HG03196 (cell line): ENCODE measurements at regions not wholly inside any gene's neighbourhood (a gene's known extent, or its start where the extent isn't known, plus 50 kb on each side); places are given as distances from the start of the nearest gene placed in this dataset.

Source experiments
- ATAC-seq: cut with Tn5 transposase; IDR thresholded peaks from one replicate; pipeline ENCODE4 v1.9.1; 2021; ENCODE audit not compliant: unreplicated experiment

DNA sequence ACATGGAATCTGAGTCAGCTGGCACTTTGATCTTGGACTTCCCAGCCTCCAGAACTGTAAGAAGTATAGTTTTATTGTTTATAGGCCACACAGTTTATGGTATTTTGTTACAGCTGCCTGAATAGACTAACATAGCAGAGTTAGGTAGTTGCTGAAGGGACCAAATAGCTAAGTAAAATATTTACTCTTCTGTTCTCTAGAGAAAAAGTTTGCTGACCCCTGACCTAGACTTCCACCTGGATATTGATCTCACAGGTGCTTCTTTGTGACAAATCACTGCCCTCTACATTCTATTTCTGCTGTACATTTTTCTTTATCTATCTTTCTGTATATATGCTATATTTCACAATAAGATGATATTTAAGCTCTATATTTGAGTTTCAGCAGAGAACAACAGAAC, 212.5 kb downstream of the CSNK2A3 start:
- ATAC-seq: no peak

DNA sequence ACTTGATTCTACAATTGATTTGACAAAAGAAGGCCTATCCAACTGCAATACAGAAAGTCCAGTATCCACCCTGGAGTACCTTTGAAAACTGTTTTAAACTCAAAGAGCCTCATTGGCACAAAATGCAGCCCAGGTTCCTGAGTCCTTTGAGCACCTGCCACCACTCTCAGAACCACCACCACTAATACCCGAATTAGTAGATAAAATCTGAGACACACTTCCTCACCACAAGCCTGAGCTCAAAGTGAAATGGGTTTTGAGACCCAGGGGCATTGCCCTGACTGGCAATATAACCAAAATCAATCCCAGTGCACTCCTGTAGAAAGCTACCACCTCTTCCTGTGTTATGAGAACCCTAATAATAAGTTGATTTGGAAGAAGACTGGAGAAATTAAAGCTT, 215.7 kb downstream of the CSNK2A3 start:
- ATAC-seq: no peak

GRCh38 chr11:11135820-11136476, 217.1 kb downstream of the CSNK2A3 start:
- ATAC-seq: no peak

DNA sequence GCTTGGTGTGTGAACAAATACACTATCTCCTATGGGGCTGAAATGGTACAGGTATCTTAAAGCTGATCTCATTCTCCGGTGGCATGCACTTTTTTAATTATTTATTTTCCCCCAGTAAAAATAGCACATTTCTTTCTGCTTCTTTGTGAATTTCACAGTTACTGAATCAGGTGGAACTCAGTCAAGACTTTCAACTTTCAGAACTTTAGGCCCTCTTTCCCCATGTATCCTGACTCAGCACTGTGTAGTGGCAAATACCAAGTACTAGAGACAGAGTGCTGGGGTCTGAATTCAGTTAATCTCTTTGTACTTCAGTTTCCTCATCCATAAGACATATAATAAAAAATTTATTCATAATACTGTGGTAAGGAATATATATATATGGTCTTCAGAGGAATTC, 223.9 kb downstream of the CSNK2A3 start:
- no peak for ATAC-seq

- ATAC-seq: no peak
Measured at GRCh38 chr11:11125618-11126017, 227.4 kb downstream of the CSNK2A3 start.

DNA sequence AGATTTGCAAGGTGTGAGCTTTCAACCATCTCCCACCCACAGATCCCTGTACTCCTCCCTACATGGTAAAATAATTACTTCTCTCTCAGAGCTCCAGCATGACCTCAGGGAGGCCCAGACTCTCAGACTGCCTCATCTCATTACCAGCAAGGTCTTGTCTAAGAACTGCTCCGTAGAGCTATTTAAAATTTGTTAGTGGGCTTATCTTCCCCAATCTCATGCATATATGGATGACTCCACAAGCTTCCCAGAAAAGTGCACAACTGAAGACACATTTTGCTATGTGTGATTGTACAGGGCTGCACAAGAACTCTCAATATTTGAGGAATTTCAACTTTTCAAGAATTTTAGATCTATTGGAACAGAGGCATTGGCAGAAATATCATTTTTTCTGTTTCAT, 230.3 kb downstream of the CSNK2A3 start:
- no peak for ATAC-seq

GRCh38 chr11:11119917-11120316, 233.1 kb downstream of the CSNK2A3 start:
- no peak for ATAC-seq

DNA sequence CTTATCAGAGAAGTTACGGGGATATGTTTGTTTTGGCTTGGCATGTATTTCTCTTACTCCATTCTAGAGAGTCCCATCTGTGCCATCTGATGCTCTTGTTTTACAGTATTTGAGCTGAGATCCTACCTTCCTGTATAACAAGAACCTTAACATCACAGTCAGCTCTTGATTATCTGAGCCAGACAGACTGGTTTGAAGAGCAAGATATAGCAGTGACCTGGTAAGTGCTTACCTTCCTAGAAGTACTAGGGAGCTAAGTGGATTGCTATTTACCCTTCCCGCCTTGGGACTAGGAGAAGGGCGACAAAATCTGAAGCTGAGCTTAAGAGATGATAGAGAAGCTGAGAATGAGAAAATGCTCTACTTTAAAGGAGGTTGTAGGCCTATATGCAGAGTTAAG, 235.3 kb downstream of the CSNK2A3 start:
- ATAC-seq: no peak

GRCh38 chr11:11115475-11115874, 237.6 kb downstream of the CSNK2A3 start:
- no peak for ATAC-seq

DNA sequence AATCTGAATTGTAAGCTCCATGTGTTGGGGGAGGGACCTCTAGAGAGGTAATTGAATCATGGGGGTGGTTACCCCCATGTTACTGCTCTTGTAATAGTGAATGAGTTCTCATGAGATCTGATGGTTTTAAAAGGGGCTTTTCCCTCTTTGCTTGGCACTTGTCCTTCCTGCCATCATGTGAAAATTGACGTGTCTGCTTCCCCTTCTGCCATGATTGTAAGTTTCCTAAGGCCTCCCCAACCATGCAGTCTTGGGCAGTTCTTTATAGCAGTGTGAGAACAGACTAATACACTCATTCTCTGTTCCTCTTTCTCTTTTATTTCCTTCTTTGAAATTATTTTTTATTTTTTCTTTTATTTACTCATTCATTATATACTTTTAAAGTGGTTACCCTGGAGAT, 239.4 kb downstream of the CSNK2A3 start:
- ATAC-seq: no peak

GRCh38 chr11:11108026-11108425, 245.0 kb downstream of the CSNK2A3 start:
- ATAC-seq: no peak

DNA sequence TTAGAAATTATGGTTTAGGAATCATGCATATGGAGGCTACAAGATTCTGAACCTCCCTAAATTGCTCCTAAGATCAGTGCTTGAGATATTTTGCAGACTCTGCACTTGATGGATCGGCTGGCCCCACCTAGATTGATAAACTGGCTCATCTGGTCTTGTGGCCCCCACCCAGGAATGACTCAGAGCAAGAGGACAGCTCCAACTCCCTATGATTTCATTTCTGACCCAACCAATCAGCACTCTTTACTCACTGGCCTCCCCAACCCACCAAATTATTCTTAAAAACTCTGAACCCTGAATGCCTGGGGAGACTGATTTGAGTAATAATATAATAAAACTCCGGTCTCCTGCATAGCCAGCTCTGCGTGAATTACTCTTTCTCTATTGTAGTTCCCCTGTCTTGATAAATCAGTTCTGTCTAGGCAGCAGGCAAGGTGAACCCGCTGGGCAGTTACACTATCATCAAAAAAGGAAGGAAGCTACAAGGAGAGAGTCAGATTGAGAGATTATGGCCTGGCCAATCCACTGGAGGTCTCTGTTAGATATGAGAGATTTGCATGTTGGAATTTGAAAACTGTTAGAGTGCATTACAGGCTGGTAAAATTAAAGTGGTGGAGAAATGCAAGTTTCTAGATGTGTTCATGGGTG, 245.8 kb downstream of the CSNK2A3 start:
- no peak for ATAC-seq

DNA sequence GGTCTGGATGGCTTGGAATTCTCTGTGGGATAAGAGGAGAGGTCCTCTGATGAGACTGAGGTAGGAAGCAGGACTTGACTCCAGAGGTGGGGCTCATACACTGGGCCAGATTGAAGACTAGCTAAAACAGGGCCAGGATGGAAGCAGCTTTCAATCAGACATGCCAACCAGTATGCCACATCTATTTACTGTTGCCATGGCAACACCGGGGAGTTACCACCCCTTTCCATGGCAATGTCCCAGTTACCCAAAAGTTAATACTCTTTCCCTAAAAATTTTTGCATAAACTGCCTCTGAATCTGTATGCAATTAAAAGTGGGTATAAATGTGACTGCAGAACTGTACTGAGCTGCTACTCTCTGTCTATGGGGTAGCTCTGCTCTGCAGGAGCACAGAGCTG, 247.5 kb upstream of the ZBED5 start:
- no peak for ATAC-seq

DNA sequence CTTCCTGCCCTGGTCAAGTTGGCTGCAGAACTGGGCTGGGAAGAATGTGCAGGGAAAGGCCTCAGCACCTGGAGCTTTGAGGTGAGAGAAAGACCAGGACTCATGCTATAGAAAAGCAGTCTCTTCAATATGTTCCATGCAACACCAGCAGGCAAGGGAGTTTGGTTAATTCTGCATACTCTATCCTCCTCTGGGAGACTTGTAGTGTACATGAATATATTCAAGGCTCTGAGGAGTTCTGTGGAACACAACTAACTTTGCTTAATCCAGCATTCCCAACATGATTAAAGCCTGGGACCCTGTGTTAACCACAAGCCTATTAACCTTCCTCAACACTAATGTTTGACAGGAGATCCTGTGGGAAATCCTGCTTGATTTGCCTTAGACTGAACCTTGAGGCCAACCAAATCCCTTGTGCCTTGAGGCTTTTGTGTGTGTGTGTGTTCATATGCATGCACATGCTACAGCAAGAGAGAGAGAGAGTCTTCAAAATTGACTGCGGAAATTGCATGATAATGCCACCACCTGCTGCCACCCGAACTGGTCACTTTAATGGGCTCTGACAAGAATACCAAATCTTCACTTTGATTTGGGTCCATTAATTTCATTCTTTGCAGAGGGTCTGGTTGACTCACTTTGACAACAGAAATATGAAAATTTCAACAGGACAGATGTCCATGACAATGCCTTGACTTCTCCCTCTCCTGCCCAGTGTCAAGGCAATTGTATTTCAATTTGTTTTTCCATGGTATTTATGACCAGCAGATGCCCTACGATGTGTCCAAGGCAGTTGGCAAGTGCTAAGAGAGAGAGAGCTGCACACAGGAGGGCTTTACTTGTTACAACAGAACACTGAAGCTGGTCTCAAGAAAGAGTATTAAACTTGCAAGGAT, 238.2 kb upstream of the ZBED5 start:
- no peak for ATAC-seq

- ATAC-seq: no peak
Measured at GRCh38 chr11:11090495-11090894, 232.6 kb upstream of the ZBED5 start.

GRCh38 chr11:11089805-11090204, 232.0 kb upstream of the ZBED5 start:
- no peak for ATAC-seq

DNA sequence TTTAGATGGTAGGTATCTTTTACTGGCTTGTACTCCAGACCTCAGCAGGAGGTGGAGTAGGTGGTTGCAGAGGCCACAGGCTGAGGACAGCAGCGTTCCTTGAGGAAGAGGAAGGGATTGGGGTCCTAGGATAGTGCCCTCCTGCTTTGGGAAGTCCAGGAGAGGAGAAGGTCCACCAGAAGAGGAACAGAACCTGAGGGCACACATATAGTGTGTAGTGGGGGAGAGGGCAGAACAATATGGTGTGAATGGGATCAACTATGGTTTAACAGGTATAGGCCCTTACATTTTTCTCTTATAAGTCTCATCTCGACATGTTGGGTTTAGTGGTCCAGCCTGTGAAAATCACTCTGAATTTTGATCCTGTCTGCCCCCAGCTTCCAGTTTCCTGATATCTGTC, 229.1 kb upstream of the ZBED5 start:
- ATAC-seq: no peak

DNA sequence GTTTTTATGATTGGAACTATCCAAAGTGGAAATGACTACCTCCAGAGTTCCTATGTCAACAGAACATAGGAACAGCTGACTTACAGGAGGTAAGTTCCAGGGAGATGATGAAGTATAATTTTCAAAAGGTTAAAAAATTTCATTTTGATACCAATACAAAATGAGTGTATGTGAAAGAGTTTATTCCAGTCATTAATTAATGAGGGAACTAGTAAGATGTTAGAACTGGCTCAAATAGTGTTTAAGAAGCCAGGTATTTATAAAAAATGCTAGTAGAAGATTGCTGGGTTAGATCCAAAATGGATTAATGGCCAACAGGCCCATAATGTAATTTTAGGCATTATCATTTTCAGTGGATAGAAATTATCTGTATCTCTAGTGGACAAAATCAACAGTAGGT, 227.7 kb upstream of the ZBED5 start:
- no peak for ATAC-seq

- no peak for ATAC-seq
Measured at GRCh38 chr11:11084337-11084736, 226.5 kb upstream of the ZBED5 start.

DNA sequence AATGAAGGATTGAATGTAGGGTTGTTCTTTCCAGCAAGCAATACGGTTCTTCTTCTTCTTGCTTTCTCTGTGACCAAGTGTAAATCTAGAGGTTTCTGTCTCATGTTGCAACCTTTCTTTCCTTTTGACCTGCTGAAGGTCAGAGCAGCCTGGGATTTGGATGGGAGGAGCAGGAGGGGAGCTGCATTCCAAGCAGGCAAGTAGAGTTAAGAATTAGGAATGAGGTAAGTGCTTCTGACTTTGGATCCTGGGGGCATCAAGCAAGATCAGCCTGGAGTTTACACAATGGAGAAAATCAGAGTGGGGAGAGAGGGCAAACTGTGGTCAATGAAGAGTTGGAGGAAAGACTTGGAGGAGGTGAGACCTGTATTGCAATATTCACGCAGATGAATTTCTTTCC, 225.6 kb upstream of the ZBED5 start:
- ATAC-seq: no peak

DNA sequence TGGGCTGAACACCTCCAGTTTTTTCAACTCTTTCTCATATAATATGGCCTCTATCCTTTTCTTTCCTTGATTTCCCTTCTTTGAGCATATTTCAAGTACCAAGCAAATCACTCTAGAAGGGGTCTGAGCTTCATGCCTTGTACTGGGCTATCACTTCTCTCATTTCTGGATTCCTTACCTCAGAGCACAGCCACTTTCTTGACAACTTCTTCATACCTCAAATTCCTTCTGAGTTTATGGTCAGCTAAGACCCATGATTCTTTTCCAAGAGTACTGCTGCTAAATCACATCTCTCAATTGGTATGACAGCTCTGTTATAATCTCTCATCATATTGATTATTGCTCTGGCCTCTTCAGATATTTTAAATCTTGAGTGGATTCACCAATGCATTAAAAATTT, 224.8 kb upstream of the ZBED5 start:
- no peak for ATAC-seq

- ATAC-seq: no peak
Measured at GRCh38 chr11:11081776-11082175, 223.9 kb upstream of the ZBED5 start.
